ENCODE measurements at regions not wholly inside any gene's neighbourhood (a gene's known extent, or its start where the extent isn't known, plus 50 kb on each side); places are given as distances from the start of the nearest gene placed in this dataset.

- intact Hi-C loops (cut with micrococcal nuclease) = no loop called here
- no peak for DNase-seq (ENCODE audit: low spot score)
- Mint-ChIP-seq H3K27ac (no peak overlapping the region), H3K27me3 (ENCODE audit: insufficient read depth) (peaks cover 1% of the 10 kb centered on the region), H3K36me3 (ENCODE audit: low read depth) (no peaks in the 10 kb centered on the region), H3K9me3 (no peaks in the 10 kb centered on the region), H3K4me1 (ENCODE audit: low read depth) (no peaks in the 10 kb centered on the region), H3K4me3 (no peak overlapping the region)
Observed at GRCh38 chr11:45569776-45570175, 95.6 kb downstream of the CHST1 start.

- H3K27me3 Mint-ChIP-seq (ENCODE audit: insufficient read depth) = peaks cover 3% of the 10 kb centered on the region
- H3K36me3 Mint-ChIP-seq (ENCODE audit: low read depth) = no peaks in the 10 kb centered on the region
- H3K4me1 Mint-ChIP-seq (ENCODE audit: low read depth) = no peaks in the 10 kb centered on the region
- no peak overlapping the region for H3K4me3 Mint-ChIP-seq
- intact Hi-C loops (cut with micrococcal nuclease) = no loop called here
- no peaks in the 10 kb centered on the region for H3K9me3 Mint-ChIP-seq
- no peak for DNase-seq (ENCODE audit: low spot score)
- no peak overlapping the region for H3K27ac Mint-ChIP-seq
Observed at GRCh38 chr11:45568049-45568448, 97.4 kb downstream of the CHST1 start.

GRCh38 chr11:45565446-45565988 is 99.9 kb downstream of the CHST1 start:
- peaks cover 3% of the 10 kb centered on the region for H3K27me3 Mint-ChIP-seq (ENCODE audit: insufficient read depth)

GRCh38 chr11:45563810-45564209 is 101.6 kb downstream of the CHST1 start:
- intact Hi-C loops (cut with micrococcal nuclease) = no loop called here
- no peaks in the 10 kb centered on the region for H3K9me3 Mint-ChIP-seq
- peaks cover 3% of the 10 kb centered on the region for H3K27me3 Mint-ChIP-seq (ENCODE audit: insufficient read depth)
- DNase-seq (ENCODE audit: low spot score) = no peak
- H3K27ac Mint-ChIP-seq = no peak overlapping the region
- H3K4me3 Mint-ChIP-seq = no peak overlapping the region
- H3K36me3 Mint-ChIP-seq (ENCODE audit: low read depth) = no peaks in the 10 kb centered on the region
- H3K4me1 Mint-ChIP-seq (ENCODE audit: low read depth) = no peaks in the 10 kb centered on the region

More at GRCh38 chr11:45565446-45565988, 99.9 kb downstream of the CHST1 start:
- Mint-ChIP-seq H3K4me1 (ENCODE audit: low read depth) (no peaks in the 10 kb centered on the region), H3K36me3 (ENCODE audit: low read depth) (no peaks in the 10 kb centered on the region), H3K27ac (no peak overlapping the region), H3K4me3 (no peak overlapping the region), H3K9me3 (no peaks in the 10 kb centered on the region)
- intact Hi-C loops (cut with micrococcal nuclease) = no loop called here
- DNase-seq (ENCODE audit: low spot score) = no peak

GRCh38 chr11:45563171-45563570 is 102.3 kb downstream of the CHST1 start:
- H3K4me1 Mint-ChIP-seq (ENCODE audit: low read depth) = no peaks in the 10 kb centered on the region
- no peaks in the 10 kb centered on the region for H3K36me3 Mint-ChIP-seq (ENCODE audit: low read depth)
- intact Hi-C loops (cut with micrococcal nuclease) = no loop called here
- no peak overlapping the region for H3K27ac Mint-ChIP-seq
- H3K4me3 Mint-ChIP-seq = no peak overlapping the region
- no peak for DNase-seq (ENCODE audit: low spot score)
- H3K9me3 Mint-ChIP-seq = no peaks in the 10 kb centered on the region
- H3K27me3 Mint-ChIP-seq (ENCODE audit: insufficient read depth) = peaks cover 3% of the 10 kb centered on the region

GRCh38 chr11:45560913-45561281 is 104.5 kb downstream of the CHST1 start:
- Mint-ChIP-seq H3K27ac (no peak overlapping the region), H3K4me1 (ENCODE audit: low read depth) (no peaks in the 10 kb centered on the region), H3K36me3 (ENCODE audit: low read depth) (no peaks in the 10 kb centered on the region), H3K9me3 (no peaks in the 10 kb centered on the region), H3K4me3 (no peak overlapping the region), H3K27me3 (ENCODE audit: insufficient read depth) (peaks cover 7% of the 10 kb centered on the region)
- intact Hi-C loops (cut with micrococcal nuclease) = no loop called here
- DNase-seq (ENCODE audit: low spot score) = no peak

- no peak overlapping the region for H3K27ac Mint-ChIP-seq
- H3K4me1 Mint-ChIP-seq (ENCODE audit: low read depth) = no peaks in the 10 kb centered on the region
- peaks cover 7% of the 10 kb centered on the region for H3K27me3 Mint-ChIP-seq (ENCODE audit: insufficient read depth)
- H3K36me3 Mint-ChIP-seq (ENCODE audit: low read depth) = no peaks in the 10 kb centered on the region
- no peak overlapping the region for H3K4me3 Mint-ChIP-seq
- no peaks in the 10 kb centered on the region for H3K9me3 Mint-ChIP-seq
- no peak for DNase-seq (ENCODE audit: low spot score)
- intact Hi-C loops (cut with micrococcal nuclease) = no loop called here
Observed at GRCh38 chr11:45560155-45560912, 105.1 kb downstream of the CHST1 start.

- DNase-seq (ENCODE audit: low spot score) = no peak
- no peak overlapping the region for H3K27ac Mint-ChIP-seq
- no peaks in the 10 kb centered on the region for H3K9me3 Mint-ChIP-seq
- peaks cover 7% of the 10 kb centered on the region for H3K27me3 Mint-ChIP-seq (ENCODE audit: insufficient read depth)
- no peaks in the 10 kb centered on the region for H3K36me3 Mint-ChIP-seq (ENCODE audit: low read depth)
- H3K4me3 Mint-ChIP-seq = no peak overlapping the region
- intact Hi-C loops (cut with micrococcal nuclease) = no loop called here
- no peaks in the 10 kb centered on the region for H3K4me1 Mint-ChIP-seq (ENCODE audit: low read depth)
Observed at GRCh38 chr11:45556851-45557707, 108.3 kb downstream of the CHST1 start.

- peaks cover 5% of the 10 kb centered on the region for H3K27me3 Mint-ChIP-seq (ENCODE audit: insufficient read depth)
Observed at GRCh38 chr11:45554230-45554967, 111.0 kb downstream of the CHST1 start.

GRCh38 chr11:45553383-45553936 is 112.0 kb downstream of the CHST1 start:
- intact Hi-C loops (cut with micrococcal nuclease) = no loop called here
- no peak overlapping the region for H3K27ac Mint-ChIP-seq
- H3K36me3 Mint-ChIP-seq (ENCODE audit: low read depth) = no peaks in the 10 kb centered on the region
- H3K4me3 Mint-ChIP-seq = no peak overlapping the region
- no peak for DNase-seq (ENCODE audit: low spot score)
- H3K4me1 Mint-ChIP-seq (ENCODE audit: low read depth) = no peaks in the 10 kb centered on the region
- H3K9me3 Mint-ChIP-seq = no peaks in the 10 kb centered on the region
- peaks cover 5% of the 10 kb centered on the region for H3K27me3 Mint-ChIP-seq (ENCODE audit: insufficient read depth)

More at GRCh38 chr11:45554230-45554967, 111.0 kb downstream of the CHST1 start:
- intact Hi-C loops (cut with micrococcal nuclease) = no loop called here
- Mint-ChIP-seq H3K4me3 (no peak overlapping the region), H3K27ac (no peak overlapping the region), H3K9me3 (no peaks in the 10 kb centered on the region), H3K4me1 (ENCODE audit: low read depth) (no peaks in the 10 kb centered on the region), H3K36me3 (ENCODE audit: low read depth) (no peaks in the 10 kb centered on the region)
- DNase-seq (ENCODE audit: low spot score) = no peak

- Mint-ChIP-seq H3K27me3 (ENCODE audit: insufficient read depth) (peaks cover 8% of the 10 kb centered on the region), H3K4me3 (no peak overlapping the region), H3K27ac (no peak overlapping the region), H3K9me3 (no peaks in the 10 kb centered on the region), H3K4me1 (ENCODE audit: low read depth) (no peaks in the 10 kb centered on the region), H3K36me3 (ENCODE audit: low read depth) (no peaks in the 10 kb centered on the region)
- intact Hi-C loops (cut with micrococcal nuclease) = no loop called here
- DNase-seq (ENCODE audit: low spot score) = no peak
Observed at GRCh38 chr11:45551191-45551713, 114.2 kb downstream of the CHST1 start.

- H3K4me3 Mint-ChIP-seq = no peak overlapping the region
- intact Hi-C loops (cut with micrococcal nuclease) = no loop called here
- H3K36me3 Mint-ChIP-seq (ENCODE audit: low read depth) = no peaks in the 10 kb centered on the region
- H3K27me3 Mint-ChIP-seq (ENCODE audit: insufficient read depth) = peaks cover 7% of the 10 kb centered on the region
- H3K27ac Mint-ChIP-seq = no peak overlapping the region
- no peak for DNase-seq (ENCODE audit: low spot score)
- no peaks in the 10 kb centered on the region for H3K9me3 Mint-ChIP-seq
- H3K4me1 Mint-ChIP-seq (ENCODE audit: low read depth) = no peaks in the 10 kb centered on the region
Observed at GRCh38 chr11:45549257-45549656, 116.2 kb downstream of the CHST1 start.

Measured in activated T-helper 1 cell treated with anti-CD3 and anti-CD28 coated beads, Interleukin-12 subunit alpha, Interleukin-12 subunit beta, Interleukin-2, Interleukin-4 antibody, amounts not matched to agents 30 ng/mL and 10 ng/mL and 1 ng/mL, durations not matched to agents 14 hours and 24 hours and 36 hours (primary cell).